Loucy (cell line): ENCODE measurements at regions not wholly inside any gene's neighbourhood (a gene's known extent, or its start where the extent isn't known, plus 50 kb on each side); places are given as distances from the start of the nearest gene placed in this dataset.

Experiments
- H2AFZ ChIP-seq: fragments of 200-600 bp; sonication (generic); 2 replicates; pipeline ENCODE4 v1.6.0; 2016; ENCODE audit warnings: antibody characterized with exemption, mild to moderate bottlenecking, low read length, moderate library complexity
- H3F3A ChIP-seq: fragments of 200-600 bp; 2 replicates; pipeline ENCODE4 v1.6.0; 2016; ENCODE audit warnings: antibody characterized with exemption, low read depth, mild to moderate bottlenecking
- H3K27me3 ChIP-seq: fragments of 200-600 bp; sonication (generic); 2 replicates; pipeline ENCODE4 v1.6.1; 2014; ENCODE audit warnings: low read length, mild to moderate bottlenecking; ENCODE audit not compliant: insufficient read depth, poor library complexity, severe bottlenecking
- H3K36me3 ChIP-seq: fragments of 200-600 bp; sonication (generic); 2 replicates; pipeline ENCODE4 v1.6.1; 2016; ENCODE audit warnings: low read length; ENCODE audit not compliant: insufficient read depth
- H3K4me1 ChIP-seq: fragments of 200-600 bp; sonication (generic); 2 replicates; pipeline ENCODE4 v1.5.1; 2014; ENCODE audit warnings: low read length, mild to moderate bottlenecking; ENCODE audit not compliant: insufficient read depth, poor library complexity, severe bottlenecking
- H3K4me2 ChIP-seq: fragments of 200-600 bp; sonication (generic); 2 replicates; pipeline ENCODE4 v1.6.0; 2014; ENCODE audit warnings: antibody characterized with exemption, low read length, low read depth, mild to moderate bottlenecking; ENCODE audit not compliant: poor library complexity, severe bottlenecking
- H3K4me3 ChIP-seq: fragments of 200-600 bp; sonication (generic); 2 replicates; pipeline ENCODE4 v1.5.1; 2014; ENCODE audit warnings: low read length, mild to moderate bottlenecking, mixed read lengths; ENCODE audit not compliant: poor library complexity, severe bottlenecking
- H3K79me2 ChIP-seq: fragments of 200-600 bp; sonication (generic); 2 replicates; pipeline ENCODE4 v1.6.1; 2014; ENCODE audit warnings: low read length; ENCODE audit not compliant: insufficient read depth
- H3K9ac ChIP-seq: fragments of 200-600 bp; sonication (generic); 2 replicates; pipeline ENCODE4 v1.6.0; 2014; ENCODE audit warnings: mild to moderate bottlenecking, low read depth, low read length, moderate library complexity; ENCODE audit not compliant: poor library complexity, severe bottlenecking
- H3K9me2 ChIP-seq: fragments of 200-600 bp; sonication (generic); replicated peaks from 2 replicates; pipeline ENCODE4 v1.6.1; 2016; ENCODE audit warnings: low read depth, low read length, mixed read lengths
- H3K9me3 ChIP-seq: fragments of 200-600 bp; sonication (generic); 2 replicates; pipeline ENCODE4 v1.6.1; 2014; ENCODE audit warnings: mild to moderate bottlenecking, antibody characterized with exemption, low read length, low read depth; ENCODE audit not compliant: insufficient read depth
- H4K20me1 ChIP-seq: fragments of 200-600 bp; sonication (generic); 2 replicates; pipeline ENCODE4 v1.6.0; 2014; ENCODE audit warnings: antibody characterized with exemption, low read length, mild to moderate bottlenecking; ENCODE audit not compliant: insufficient read depth, poor library complexity, severe bottlenecking
- CTCF ChIP-seq: fragments of 200-600 bp; sonication (generic); conservative IDR thresholded peaks from 2 replicates; pipeline ENCODE4 v1.5.1; 2014; ENCODE audit warnings: mild to moderate bottlenecking, antibody characterized with exemption, low read length
- EZH2phosphoT487 ChIP-seq: fragments of 200-600 bp; IDR thresholded peaks from 2 replicates; pipeline ENCODE4 v1.6.1; 2018; ENCODE audit warnings: antibody characterized with exemption, mild to moderate bottlenecking, moderate library complexity, borderline replicate concordance

- Histone ChIP-seq H2AFZ (no peak overlapping the region), H3K9me3 (no peaks in the 10 kb centered on the region), H3F3A (no peaks in the 10 kb centered on the region), H3K79me2 (no peaks in the 10 kb centered on the region), H3K4me1 (no peaks in the 10 kb centered on the region), H3K9me2 (no peaks in the 10 kb centered on the region), H3K27me3 (no peaks in the 10 kb centered on the region), H4K20me1 (no peaks in the 10 kb centered on the region), H3K4me3 (no peak overlapping the region), H3K4me2 (no peak overlapping the region), H3K36me3 (no peaks in the 10 kb centered on the region), H3K9ac (no peak overlapping the region)
- TF ChIP-seq CTCF (no peak), EZH2phosphoT487 (no peak)
These were observed 82.6 kb upstream of the HS3ST1 start for GRCh38 chr4:11511321-11511720.

- H3K4me3 ChIP-seq = no peak overlapping the region
- no peaks in the 10 kb centered on the region for H3K9me3 ChIP-seq
- H3F3A ChIP-seq = no peaks in the 10 kb centered on the region
- H3K27me3 ChIP-seq = no peaks in the 10 kb centered on the region
- TF ChIP-seq EZH2phosphoT487 (no peak), CTCF (no peak)
- H3K9ac ChIP-seq = no peak overlapping the region
- H3K79me2 ChIP-seq = no peaks in the 10 kb centered on the region
- no peak overlapping the region for H2AFZ ChIP-seq
- H3K4me1 ChIP-seq = peaks cover 17% of the 10 kb centered on the region
- no peak overlapping the region for H3K4me2 ChIP-seq
- H3K9me2 ChIP-seq = no peaks in the 10 kb centered on the region
- H4K20me1 ChIP-seq = no peaks in the 10 kb centered on the region
- H3K36me3 ChIP-seq = no peaks in the 10 kb centered on the region
These were observed 79.2 kb upstream of the HS3ST1 start for GRCh38 chr4:11507920-11508319.

- Histone ChIP-seq H3K9me2 (no peaks in the 10 kb centered on the region), H3K9me3 (no peaks in the 10 kb centered on the region), H3K79me2 (no peaks in the 10 kb centered on the region), H3K4me3 (no peak overlapping the region), H3K4me2 (peak overlapping the region; percentile 56), H4K20me1 (no peaks in the 10 kb centered on the region), H3K4me1 (peaks cover 17% of the 10 kb centered on the region), H3F3A (no peaks in the 10 kb centered on the region), H2AFZ (no peak overlapping the region), H3K9ac (no peak overlapping the region), H3K27me3 (no peaks in the 10 kb centered on the region), H3K36me3 (no peaks in the 10 kb centered on the region)
- TF ChIP-seq EZH2phosphoT487 (no peak), CTCF (no peak)
These were observed 77.5 kb upstream of the HS3ST1 start for GRCh38 chr4:11506194-11506593.
